ENCODE measurements at regions not wholly inside any gene's neighbourhood (a gene's known extent, or its start where the extent isn't known, plus 50 kb on each side); places are given as distances from the start of the nearest gene placed in this dataset.

GRCh38 chr4:123255971-123256370, 140.6 kb upstream of the SPRY1 start:
- no peak overlapping the region for H3K27ac ChIP-seq (ENCODE audit: control insufficient read depth, insufficient read depth)
- no TSS peak for BruUV-seq (replicated peaks)
- POLR2A ChIA-PET, result no interaction called here
- no peak for ATAC-seq
- no peaks in the 10 kb centered on the region for H4K20me1 ChIP-seq (ENCODE audit: control insufficient read depth, insufficient read depth)
- in situ Hi-C loops (cut with MboI), result no loop called here
- H3K9me3 ChIP-seq (replicated peaks; ENCODE audit: control insufficient read depth, insufficient read depth, low read length), result no peaks in the 10 kb centered on the region
- RAD21 ChIA-PET (ENCODE audit: unreplicated experiment), result no interaction called here
- H3K4me1 ChIP-seq (ENCODE audit: control insufficient read depth, insufficient read depth, low read length), result peaks cover 4% of the 10 kb centered on the region
- DNase-seq (ENCODE audit: low read depth, low spot score), result no peak
- H3K36me3 ChIP-seq (ENCODE audit: control insufficient read depth in 2 of 2, insufficient read depth in 2 of 2, low read length in 1 of 2), result no peaks in the 10 kb centered on the region
- no peak overlapping the region for H3K4me3 ChIP-seq
- 0 out of 2 replicates have a peak, but pooled peaks have one; percentile 12 for TF ChIP-seq SPI1 (IDR thresholded peaks at IDR 0.05; ENCODE audit: borderline replicate concordance, insufficient read depth, low read depth, low read length)
- no peak for TF ChIP-seq SREBF1 (IDR thresholded peaks at IDR 0.05; ENCODE audit: low read length)
- TF ChIP-seq NFXL1 (IDR thresholded peaks at IDR 0.05; ENCODE audit: borderline replicate concordance), result no peak
- no peak overlapping the region for H3K9ac ChIP-seq (ENCODE audit: control insufficient read depth, insufficient read depth, low read length)
- CTCF ChIA-PET, result no interaction called here
- H3K4me2 ChIP-seq (ENCODE audit: control insufficient read depth, insufficient read depth), result no peak overlapping the region
- intact Hi-C loops (cut with micrococcal nuclease; ENCODE audit: unreplicated experiment), result no loop called here
- whole genome bisulfite sequencing (ENCODE audit: insufficient coverage, insufficient replicate concordance, low lambda C conversion rate, missing lambda C conversion rate), result over 99% methylated on average over 6 of the region's 6 CpGs
- H3K79me2 ChIP-seq (ENCODE audit: control insufficient read depth, insufficient read depth, low read length), result no peaks in the 10 kb centered on the region
- no peaks in the 10 kb centered on the region for H3K27me3 ChIP-seq (replicated peaks in 1 of 2; ENCODE audit: control insufficient read depth in 2 of 2, insufficient read depth in 2 of 2, low read length in 1 of 2)
- no peak overlapping the region for H2AFZ ChIP-seq (ENCODE audit: control insufficient read depth, low read depth, low read length)
- SMC1A ChIA-PET (ENCODE audit: uncharacterized antibody, unreplicated experiment), result no interaction called here
- FAIRE-seq, result no peak

- intact Hi-C loops (cut with micrococcal nuclease; ENCODE audit: unreplicated experiment), result no loop called here
- TF ChIP-seq KLF5 (IDR thresholded peaks at IDR 0.05; ENCODE audit: partially characterized antibody), result no peak
- no peak for TF ChIP-seq CHD4 (IDR thresholded peaks at IDR 0.05)
- no peak for TF ChIP-seq MYB (IDR thresholded peaks at IDR 0.05; ENCODE audit: borderline replicate concordance, low read depth, low read length)
- TF ChIP-seq CBX3 (IDR thresholded peaks at IDR 0.05; ENCODE audit: borderline replicate concordance, low read depth), result no peak
- TF ChIP-seq BRCA1 (IDR thresholded peaks at IDR 0.05; ENCODE audit: low read depth, low read length), result no peak
- TF ChIP-seq HDGF (IDR thresholded peaks at IDR 0.05), result no peak
- no peak for TF ChIP-seq PBX3 (IDR thresholded peaks at IDR 0.05; ENCODE audit: insufficient replicate concordance, low read depth, low read length)
- no peak for TF ChIP-seq RB1 (IDR thresholded peaks at IDR 0.05; ENCODE audit: borderline replicate concordance)
- TF ChIP-seq PKNOX1 (IDR thresholded peaks at IDR 0.05), result no peak
- TF ChIP-seq ZNF622 (IDR thresholded peaks at IDR 0.05), result no peak
- TF ChIP-seq BMI1 (IDR thresholded peaks at IDR 0.05; ENCODE audit: borderline replicate concordance), result no peak
- TF ChIP-seq SMC3 (IDR thresholded peaks at IDR 0.05; ENCODE audit: borderline replicate concordance, low read length), result no peak
- no peak for TF ChIP-seq POLR2A (IDR thresholded peaks at IDR 0.05; ENCODE audit: low read depth, low read length)
- TF ChIP-seq HSF1 (IDR thresholded peaks at IDR 0.05; ENCODE audit: low read depth, low read length), result no peak
- TF ChIP-seq ZZZ3 (IDR thresholded peaks at IDR 0.05; ENCODE audit: control insufficient read depth, insufficient read length, low read depth), result no peak
- no peak for TF ChIP-seq NFXL1 (IDR thresholded peaks at IDR 0.05; ENCODE audit: borderline replicate concordance)
- FAIRE-seq (no peak), ATAC-seq (no peak), DNase-seq (ENCODE audit: low read depth, low spot score) (no peak)
- no TSS peak for BruUV-seq (replicated peaks)
- ChIA-PET SMC1A (ENCODE audit: uncharacterized antibody, unreplicated experiment) (no interaction called here), CTCF (no interaction called here), RAD21 (ENCODE audit: unreplicated experiment) (no interaction called here), POLR2A (no interaction called here)
- 85% methylated on average over 4 of the region's 4 CpGs for WGBS (ENCODE audit: insufficient coverage, insufficient replicate concordance, low lambda C conversion rate, missing lambda C conversion rate)
- Histone ChIP-seq H3K27me3 (replicated peaks in 1 of 2; ENCODE audit: control insufficient read depth in 2 of 2, insufficient read depth in 2 of 2, low read length in 1 of 2) (no peaks in the 10 kb centered on the region), H3K27ac (ENCODE audit: control insufficient read depth, insufficient read depth) (no peak overlapping the region), H3K79me2 (ENCODE audit: control insufficient read depth, insufficient read depth, low read length) (no peaks in the 10 kb centered on the region), H3K9me3 (replicated peaks; ENCODE audit: control insufficient read depth, insufficient read depth, low read length) (no peaks in the 10 kb centered on the region), H3K36me3 (ENCODE audit: control insufficient read depth in 2 of 2, insufficient read depth in 2 of 2, low read length in 1 of 2) (no peaks in the 10 kb centered on the region), H3K4me2 (ENCODE audit: control insufficient read depth, insufficient read depth) (no peak overlapping the region), H3K4me1 (ENCODE audit: control insufficient read depth, insufficient read depth, low read length) (peaks cover 4% of the 10 kb centered on the region), H4K20me1 (ENCODE audit: control insufficient read depth, insufficient read depth) (no peaks in the 10 kb centered on the region), H3K9ac (ENCODE audit: control insufficient read depth, insufficient read depth, low read length) (no peak overlapping the region), H2AFZ (ENCODE audit: control insufficient read depth, low read depth, low read length) (no peak overlapping the region), H3K4me3 (no peak overlapping the region)
- in situ Hi-C loops (cut with MboI), result no loop called here
These were observed 139.7 kb upstream of the SPRY1 start for GRCh38 chr4:123256901-123257300.
